ENCODE measurements at regions not wholly inside any gene's neighbourhood (a gene's known extent, or its start where the extent isn't known, plus 50 kb on each side); places are given as distances from the start of the nearest gene placed in this dataset.
"Not testable (repeated sequence)": the region's sequence is repeated elsewhere in the genome, so short reads cannot be mapped to it uniquely, and the experiment has no call there.

GRCh38 chr4:114435116-114435515, 163.5 kb upstream of the UGT8 start:
- no peak for DNase-seq

GRCh38 chr4:114442856-114443255, 155.8 kb upstream of the UGT8 start:
- DNase-seq: no peak

- DNase-seq: no peak
Observed at GRCh38 chr4:114444211-114444610, 154.4 kb upstream of the UGT8 start.

GRCh38 chr4:114447963-114448516, 150.6 kb upstream of the UGT8 start:
- not testable (repeated sequence) for DNase-seq

- no peak for DNase-seq
Observed at GRCh38 chr4:114458728-114459127, 139.9 kb upstream of the UGT8 start.

GRCh38 chr4:114464726-114465272, 133.8 kb upstream of the UGT8 start:
- DNase-seq: no peak

GRCh38 chr4:114465766-114466165, 132.8 kb upstream of the UGT8 start:
- no peak for DNase-seq

GRCh38 chr4:114466299-114466698, 132.3 kb upstream of the UGT8 start:
- DNase-seq: no peak

- no peak for DNase-seq
Observed at GRCh38 chr4:114472269-114473032, 126.2 kb upstream of the UGT8 start.

- DNase-seq: no peak
Observed at GRCh38 chr4:114474188-114474800, 124.3 kb upstream of the UGT8 start.

- no peak for DNase-seq
Observed at GRCh38 chr4:114476310-114476709, 122.3 kb upstream of the UGT8 start.

GRCh38 chr4:114479595-114479994, 119.0 kb upstream of the UGT8 start:
- no peak for DNase-seq

- no peak for DNase-seq
Observed at GRCh38 chr4:114481856-114482255, 116.8 kb upstream of the UGT8 start.

- DNase-seq: no peak
Observed at GRCh38 chr4:114487101-114487500, 111.5 kb upstream of the UGT8 start.

GRCh38 chr4:114488301-114488982, 110.2 kb upstream of the UGT8 start:
- DNase-seq: no peak

- DNase-seq: no peak
Observed at GRCh38 chr4:114494246-114494803, 104.3 kb upstream of the UGT8 start.

GRCh38 chr4:114495471-114495928, 103.1 kb upstream of the UGT8 start:
- no peak for DNase-seq

- no peak for DNase-seq
Observed at GRCh38 chr4:114497116-114497515, 101.5 kb upstream of the UGT8 start.

- DNase-seq: peak in 1 of 56 donors; percentile 10
Observed at GRCh38 chr4:114509340-114509739, 89.3 kb upstream of the UGT8 start.

GRCh38 chr4:114512595-114513295, 85.9 kb upstream of the UGT8 start:
- no peak for DNase-seq

GRCh38 chr4:114519368-114519767, 79.2 kb upstream of the UGT8 start:
- DNase-seq: peak in 6 of 56 donors; percentile 4 to 16 (median 12)

Measured in amygdala (tissue), 56 donors.